Stomach (tissue), 8 donors: ENCODE measurements at regions not wholly inside any gene's neighbourhood (a gene's known extent, or its start where the extent isn't known, plus 50 kb on each side); places are given as distances from the start of the nearest gene placed in this dataset.

Source experiments
- DNase-seq, 2 donors: peaks; one replicate each; pipeline versions ENCODE4 v3.0.0 to v3.0.0-alpha.2; 2013 to 2019
- H3K27ac ChIP-seq, 5 donors: fragments of 200-600 bp in 4 of 5; sonication (generic) in 4 of 5; one replicate each; pipeline ENCODE4 v1.5.1; 2013 to 2019; ENCODE audit warnings: mild to moderate bottlenecking in 1 of 5, moderate library complexity in 1 of 5
- H3K27me3 ChIP-seq, 3 donors: fragments of 200-600 bp; sonication (generic); one replicate each; pipeline ENCODE4 v1.5.1; 2017 to 2019; ENCODE audit warnings: mixed run types in 1 of 3
- H3K36me3 ChIP-seq, 4 donors: fragments of 200-600 bp; sonication (generic); 1 replicate in 3 of 4; 2 replicates in 1 of 4; pipeline ENCODE4 v1.5.1; 2016 to 2019
- H3K4me1 ChIP-seq, 4 donors: fragments of 200-600 bp; sonication (generic); one replicate each; pipeline ENCODE4 v1.5.1; 2016 to 2019
- H3K4me3 ChIP-seq, 4 donors: fragments of 200-600 bp; sonication (generic) in 3 of 4; one replicate each; pipeline ENCODE4 v1.5.1; 2016 to 2019; ENCODE audit warnings: mild to moderate bottlenecking in 1 of 4
- H3K9me3 ChIP-seq, 4 donors: fragments of 200-600 bp; sonication (generic); one replicate each; pipeline ENCODE4 v1.5.1; 2016 to 2019
- CTCF ChIP-seq, 7 experiments: fragments of 450-650 bp in 4 of 7; fragments of 200-600 bp in 3 of 7; sonication (generic) in 3 of 7; IDR thresholded peaks; one replicate each; pipeline ENCODE4 v1.5.1; 2016 to 2019; ENCODE audit warnings: antibody characterized with exemption in 7 of 7, control low read depth in 2 of 7, mild to moderate bottlenecking in 1 of 7
- EP300 ChIP-seq: sonication (generic); formaldehyde crosslinking; IDR thresholded peaks from one replicate; pipeline ENCODE4 v1.6.1; 2017; ENCODE audit warnings: antibody characterized with exemption
- POLR2A ChIP-seq, 4 donors: fragments of 450-650 bp; IDR thresholded peaks; one replicate each; pipeline ENCODE4 v1.6.1; 2016; ENCODE audit warnings: antibody characterized with exemption in 4 of 4, control low read depth in 2 of 4, mild to moderate bottlenecking in 1 of 4, moderate library complexity in 1 of 4
- POLR2AphosphoS5 ChIP-seq, 3 donors: sonication (generic); formaldehyde crosslinking; IDR thresholded peaks; one replicate each; pipeline ENCODE4 v1.6.1; 2016; ENCODE audit warnings: antibody characterized with exemption in 3 of 3
- WGBS, 5 donors: extraction: QIAGEN DNeasy Blood & Tissue Kit in 3 of 5; methylation state at CpG; one replicate each; pipeline versions ENCODE4 v1.1.5 to v1.1.7; 2013 to 2018; 5-methylcytosine and 5-hydroxymethylcytosine counted together
- intact Hi-C: fragments of 100-400 bp; cut with DNase I; formaldehyde crosslinking; loops from one replicate; pipeline ENCODE4 v1.15.1; 2023; ENCODE audit warnings: low total_unique reads
- donor health status: healthy with polysubstance abuse.
- donor health status: Bipolar disorder and iron deficiency.
- donor health status: healthy.

GRCh38 chr3:29033511-29033910 is 247.4 kb upstream of the RBMS3 start:
- H3K27me3 ChIP-seq: no peaks in the 10 kb centered on the region
- WGBS, 5 donors: 92 to 96% (median 93%) methylated on average over 3 of the region's 3 CpGs
- H3K4me1 ChIP-seq: no peaks in the 10 kb centered on the region
- DNase-seq: no peak
- no peaks in the 10 kb centered on the region for H3K36me3 ChIP-seq
- H3K27ac ChIP-seq: no peak overlapping the region
- H3K4me3 ChIP-seq: no peak overlapping the region
- TF ChIP-seq POLR2A (IDR thresholded peaks at IDR 0.05) (no peak), CTCF (IDR thresholded peaks at IDR 0.05) (no peak), POLR2AphosphoS5 (IDR thresholded peaks at IDR 0.05) (no peak), EP300 (no peak)
- H3K9me3 ChIP-seq: no peaks in the 10 kb centered on the region
- intact Hi-C loops: no loop called here

GRCh38 chr3:29050155-29050554 is 230.7 kb upstream of the RBMS3 start:
- Histone ChIP-seq H3K27ac (no peak overlapping the region), H3K4me1 (no peaks in the 10 kb centered on the region), H3K27me3 (no peaks in the 10 kb centered on the region), H3K9me3 (peaks cover 0 to 15% (median 2%) of the 10 kb centered on the region in 4 donors), H3K36me3 (no peaks in the 10 kb centered on the region), H3K4me3 (no peak overlapping the region)
- intact Hi-C loops: no loop called here
- no peak for DNase-seq
- WGBS, 5 donors: 65 to 71% (median 67%) methylated on average over 2 of the region's 2 CpGs
- TF ChIP-seq POLR2AphosphoS5 (IDR thresholded peaks at IDR 0.05): no peak
- TF ChIP-seq EP300: no peak
- TF ChIP-seq POLR2A (IDR thresholded peaks at IDR 0.05): no peak
- no peak for TF ChIP-seq CTCF (IDR thresholded peaks at IDR 0.05)

GRCh38 chr3:29057326-29057725 is 223.5 kb upstream of the RBMS3 start:
- no peak overlapping the region for H3K27ac ChIP-seq
- H3K4me3 ChIP-seq: no peak overlapping the region
- intact Hi-C loops: no loop called here
- H3K9me3 ChIP-seq: peaks cover 0 to 37% (median 11%) of the 10 kb centered on the region in 4 donors
- no peaks in the 10 kb centered on the region for H3K36me3 ChIP-seq
- no peak for DNase-seq
- H3K27me3 ChIP-seq: no peaks in the 10 kb centered on the region
- no peaks in the 10 kb centered on the region for H3K4me1 ChIP-seq
- TF ChIP-seq POLR2AphosphoS5 (IDR thresholded peaks at IDR 0.05): no peak
- no peak for TF ChIP-seq POLR2A (IDR thresholded peaks at IDR 0.05)
- TF ChIP-seq EP300: no peak
- no peak for TF ChIP-seq CTCF (IDR thresholded peaks at IDR 0.05)

GRCh38 chr3:29064085-29064484 is 216.8 kb upstream of the RBMS3 start:
- Histone ChIP-seq H3K27ac (no peak overlapping the region), H3K27me3 (no peaks in the 10 kb centered on the region), H3K4me3 (no peak overlapping the region), H3K9me3 (no peaks in the 10 kb centered on the region), H3K4me1 (peaks cover 0 to 15% (median 6%) of the 10 kb centered on the region in 4 donors), H3K36me3 (no peaks in the 10 kb centered on the region)
- intact Hi-C loops: no loop called here
- DNase-seq: peak in 1 of 2 donors; percentile 2
- WGBS, 5 donors: 52 to 83% (median 58%) methylated on average over 1 of the region's 1 CpG
- no peak for TF ChIP-seq CTCF (IDR thresholded peaks at IDR 0.05)
- no peak for TF ChIP-seq POLR2A (IDR thresholded peaks at IDR 0.05)
- no peak for TF ChIP-seq POLR2AphosphoS5 (IDR thresholded peaks at IDR 0.05)
- no peak for TF ChIP-seq EP300
